GM23248 (cell line): ENCODE measurements at regions not wholly inside any gene's neighbourhood (a gene's known extent, or its start where the extent isn't known, plus 50 kb on each side); places are given as distances from the start of the nearest gene placed in this dataset.

ENCODE experiments used
- EZH2 ChIP-seq: fragments of 200-600 bp; sonication (generic); IDR thresholded peaks from 2 replicates; pipeline ENCODE4 v1.6.1; 2018; ENCODE audit warnings: antibody characterized with exemption, mild to moderate bottlenecking; ENCODE audit not compliant: insufficient read depth, poor library complexity, severe bottlenecking
- EZH2phosphoT487 ChIP-seq: fragments of 200-600 bp; sonication (generic); IDR thresholded peaks from 2 replicates; pipeline ENCODE4 v1.6.1; 2018; ENCODE audit warnings: antibody characterized with exemption, moderate library complexity, mild to moderate bottlenecking, low read depth; ENCODE audit not compliant: insufficient read depth

DNA sequence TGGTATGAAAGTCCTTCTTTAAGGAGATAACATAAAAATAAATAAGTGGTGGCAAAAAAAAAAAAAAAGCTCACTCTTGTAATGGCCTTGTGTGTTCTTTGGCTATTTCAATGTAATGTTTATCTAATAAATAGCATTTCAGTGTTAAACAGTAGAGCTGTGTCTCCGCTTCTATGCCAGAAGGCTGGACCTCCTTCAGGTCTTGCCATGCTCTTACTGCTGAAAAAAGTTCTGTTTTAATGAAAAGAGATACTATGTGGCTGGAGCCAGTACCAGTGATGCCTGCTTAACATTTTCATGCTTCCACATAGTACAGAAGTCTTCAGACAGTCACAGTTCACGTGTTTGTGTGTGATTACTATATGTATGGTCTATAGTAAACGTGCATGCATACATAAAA, 74.1 kb upstream of the PRICKLE1 start:
- TF ChIP-seq EZH2 (no peak), EZH2phosphoT487 (no peak)
